ENCODE measurements at regions not wholly inside any gene's neighbourhood (a gene's known extent, or its start where the extent isn't known, plus 50 kb on each side); places are given as distances from the start of the nearest gene placed in this dataset.
"Not testable (repeated sequence)": the region's sequence is repeated elsewhere in the genome, so short reads cannot be mapped to it uniquely, and the experiment has no call there.

DNA sequence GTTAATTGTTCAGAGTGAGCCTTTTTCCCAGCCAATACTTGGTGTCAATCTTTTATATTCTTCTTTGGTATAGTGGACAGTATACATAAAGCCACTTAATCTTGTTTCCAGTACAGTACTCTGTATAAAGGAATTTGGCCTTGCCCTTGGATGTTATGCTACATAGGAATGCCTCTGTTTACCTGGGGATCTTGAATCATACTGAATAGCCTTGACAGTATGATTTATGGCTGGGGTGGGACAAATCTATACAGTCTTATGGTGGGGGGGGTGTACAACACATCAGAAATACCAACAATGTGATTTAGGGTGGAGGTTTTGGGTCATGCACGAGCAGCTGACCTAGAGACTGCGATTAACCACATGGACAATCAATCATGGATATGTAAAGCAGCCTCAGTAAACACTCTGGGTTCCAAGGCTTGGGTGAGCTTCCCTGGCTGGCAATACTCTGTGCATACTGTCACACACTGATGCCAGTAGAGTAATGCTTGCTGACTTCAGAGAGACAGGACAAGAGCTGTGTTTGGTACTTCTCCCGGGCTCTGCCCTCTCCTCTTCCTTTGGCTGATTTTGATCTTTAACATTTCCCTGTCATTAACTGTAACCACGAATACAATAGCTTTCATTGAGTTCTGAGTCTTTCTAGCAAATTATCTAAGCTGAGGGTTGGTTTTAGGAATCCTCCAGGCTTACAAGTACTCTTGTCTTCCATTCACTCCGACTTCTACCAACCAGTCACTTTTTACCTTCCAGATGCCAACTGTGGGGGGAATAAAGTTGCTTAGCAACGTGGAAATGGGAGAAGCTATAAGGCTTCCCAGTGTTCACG is 84.6 kb downstream of the IARS1 start:
- H3K4me2 ChIP-seq (ENCODE audit: low read length): no peak overlapping the region
- no peak overlapping the region for H3K27ac ChIP-seq (ENCODE audit: low read length)
- H3K9me3 ChIP-seq (ENCODE audit: insufficient read depth, low read length): no peaks in the 10 kb centered on the region

DNA sequence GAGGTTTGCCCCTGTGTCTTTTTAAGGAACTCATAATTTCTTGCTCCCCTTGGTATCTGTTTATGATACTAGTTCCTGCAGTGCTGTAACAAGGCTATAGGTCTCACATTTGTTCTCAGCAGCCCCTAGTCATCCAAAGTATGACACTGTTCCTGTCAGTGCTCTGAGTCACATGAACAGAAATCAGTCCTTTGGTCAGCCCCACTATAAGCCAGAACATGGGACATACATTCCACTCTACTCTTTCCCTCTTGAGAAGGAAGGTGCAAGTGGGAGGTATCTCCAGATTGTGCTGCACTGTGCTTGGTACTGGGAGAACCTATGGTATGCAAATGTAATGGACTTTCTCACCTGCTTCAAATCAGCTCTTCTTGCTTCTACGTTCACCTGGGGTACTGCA is 87.0 kb downstream of the IARS1 start:
- Histone ChIP-seq H3K9me3 (ENCODE audit: insufficient read depth, low read length) (no peaks in the 10 kb centered on the region), H3K4me2 (ENCODE audit: low read length) (no peak overlapping the region), H3K27ac (ENCODE audit: low read length) (no peak overlapping the region), H3K9ac (ENCODE audit: low read length) (no peak overlapping the region), H3K36me3 (replicated peaks; ENCODE audit: low read depth, low read length) (peaks cover 38% of the 10 kb centered on the region), H3K79me2 (ENCODE audit: low read length) (no peaks in the 10 kb centered on the region), H2AFZ (ENCODE audit: low read depth, low read length) (no peak overlapping the region), H4K20me1 (ENCODE audit: insufficient read depth, low read length) (no peaks in the 10 kb centered on the region), H3K4me1 (ENCODE audit: low read length) (no peaks in the 10 kb centered on the region), H3K27me3 (ENCODE audit: low read depth, low read length) (no peaks in the 10 kb centered on the region), H3K4me3 (ENCODE audit: low read length) (no peak overlapping the region)
- TF ChIP-seq, protein P1, sequence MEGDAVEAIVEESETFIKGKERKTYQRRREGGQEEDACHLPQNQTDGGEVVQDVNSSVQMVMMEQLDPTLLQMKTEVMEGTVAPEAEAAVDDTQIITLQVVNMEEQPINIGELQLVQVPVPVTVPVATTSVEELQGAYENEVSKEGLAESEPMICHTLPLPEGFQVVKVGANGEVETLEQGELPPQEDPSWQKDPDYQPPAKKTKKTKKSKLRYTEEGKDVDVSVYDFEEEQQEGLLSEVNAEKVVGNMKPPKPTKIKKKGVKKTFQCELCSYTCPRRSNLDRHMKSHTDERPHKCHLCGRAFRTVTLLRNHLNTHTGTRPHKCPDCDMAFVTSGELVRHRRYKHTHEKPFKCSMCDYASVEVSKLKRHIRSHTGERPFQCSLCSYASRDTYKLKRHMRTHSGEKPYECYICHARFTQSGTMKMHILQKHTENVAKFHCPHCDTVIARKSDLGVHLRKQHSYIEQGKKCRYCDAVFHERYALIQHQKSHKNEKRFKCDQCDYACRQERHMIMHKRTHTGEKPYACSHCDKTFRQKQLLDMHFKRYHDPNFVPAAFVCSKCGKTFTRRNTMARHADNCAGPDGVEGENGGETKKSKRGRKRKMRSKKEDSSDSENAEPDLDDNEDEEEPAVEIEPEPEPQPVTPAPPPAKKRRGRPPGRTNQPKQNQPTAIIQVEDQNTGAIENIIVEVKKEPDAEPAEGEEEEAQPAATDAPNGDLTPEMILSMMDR (IDR thresholded peaks at IDR 0.05; ENCODE audit: low read depth, low read length): no peak
- no peak for TF ChIP-seq EZH2phosphoT487 (IDR thresholded peaks at IDR 0.05; ENCODE audit: low read depth)

More for the DNA sequence above, 84.6 kb downstream of the IARS1 start:
- H4K20me1 ChIP-seq (ENCODE audit: insufficient read depth, low read length): no peaks in the 10 kb centered on the region
- H3K4me1 ChIP-seq (ENCODE audit: low read length): no peaks in the 10 kb centered on the region
- H3K27me3 ChIP-seq (ENCODE audit: low read depth, low read length): no peaks in the 10 kb centered on the region
- peaks cover 58% of the 10 kb centered on the region for H3K36me3 ChIP-seq (replicated peaks; ENCODE audit: low read depth, low read length)
- no peak overlapping the region for H2AFZ ChIP-seq (ENCODE audit: low read depth, low read length)
- no peak overlapping the region for H3K9ac ChIP-seq (ENCODE audit: low read length)
- H3K4me3 ChIP-seq (ENCODE audit: low read length): no peak overlapping the region
- peaks cover 4% of the 10 kb centered on the region; the same call in 1 of the 2 replicates for H3K79me2 ChIP-seq (ENCODE audit: low read length)
- TF ChIP-seq, protein P1 (IDR thresholded peaks at IDR 0.05; ENCODE audit: low read depth, low read length): no peak
- TF ChIP-seq EZH2phosphoT487 (IDR thresholded peaks at IDR 0.05; ENCODE audit: low read depth): no peak

DNA sequence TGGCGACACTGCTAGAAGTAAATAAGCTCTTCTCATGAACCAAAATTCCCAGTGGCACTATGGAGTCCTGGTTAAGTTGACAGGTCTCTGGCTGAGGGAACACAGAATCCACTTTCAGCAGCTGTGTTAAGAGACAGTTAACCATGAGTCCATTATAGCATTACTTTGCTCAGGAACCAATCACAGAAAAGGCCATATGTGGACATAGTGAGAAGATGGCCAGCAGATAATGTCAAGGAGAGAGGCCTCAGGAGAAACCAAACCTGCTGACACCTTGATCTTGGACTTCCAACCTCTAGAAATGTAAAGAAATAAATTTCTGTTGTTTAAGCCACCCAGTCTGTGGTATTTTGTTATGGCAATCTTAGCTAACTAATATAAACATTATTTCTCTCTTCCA is 88.7 kb upstream of the SPTLC1 start:
- not testable (repeated sequence) for H4K20me1 ChIP-seq (ENCODE audit: insufficient read depth, low read length); H3K9ac ChIP-seq (ENCODE audit: low read length); H3K79me2 ChIP-seq (ENCODE audit: low read length); H3K4me3 ChIP-seq (ENCODE audit: low read length); H3K4me2 ChIP-seq (ENCODE audit: low read length); H3K9me3 ChIP-seq (ENCODE audit: insufficient read depth, low read length); H3K4me1 ChIP-seq (ENCODE audit: low read length); H3K27ac ChIP-seq (ENCODE audit: low read length); H3K27me3 ChIP-seq (ENCODE audit: low read depth, low read length); H2AFZ ChIP-seq (ENCODE audit: low read depth, low read length)
- H3K36me3 ChIP-seq (replicated peaks; ENCODE audit: low read depth, low read length): peaks cover 12% of the 10 kb centered on the region

DNA sequence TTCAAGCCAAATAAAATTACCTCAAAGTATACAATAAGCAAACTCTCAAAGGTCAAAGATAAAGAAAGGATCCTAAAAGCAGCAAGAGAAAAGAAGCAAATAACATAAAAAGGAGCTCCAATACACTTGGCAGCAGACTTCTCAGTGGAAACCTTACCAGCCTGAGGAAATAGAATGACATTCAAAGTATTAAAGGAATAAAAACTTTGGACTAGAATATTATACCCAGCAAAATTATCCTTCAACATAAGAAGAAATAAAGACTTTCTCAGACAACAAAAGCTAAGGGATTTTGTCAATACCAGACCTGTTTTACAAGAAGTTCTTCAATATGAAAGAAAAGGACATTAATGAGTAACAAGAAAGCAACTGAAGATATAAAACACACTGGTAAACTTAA is 83.0 kb upstream of the SPTLC1 start:
- H3K79me2 ChIP-seq (ENCODE audit: low read length); H3K4me1 ChIP-seq (ENCODE audit: low read length); H3K27me3 ChIP-seq (ENCODE audit: low read depth, low read length); H3K9me3 ChIP-seq (ENCODE audit: insufficient read depth, low read length); H2AFZ ChIP-seq (ENCODE audit: low read depth, low read length); H4K20me1 ChIP-seq (ENCODE audit: insufficient read depth, low read length); H3K4me3 ChIP-seq (ENCODE audit: low read length); H3K9ac ChIP-seq (ENCODE audit: low read length); H3K36me3 ChIP-seq (replicated peaks; ENCODE audit: low read depth, low read length); H3K27ac ChIP-seq (ENCODE audit: low read length); H3K4me2 ChIP-seq (ENCODE audit: low read length): not testable (repeated sequence)

DNA sequence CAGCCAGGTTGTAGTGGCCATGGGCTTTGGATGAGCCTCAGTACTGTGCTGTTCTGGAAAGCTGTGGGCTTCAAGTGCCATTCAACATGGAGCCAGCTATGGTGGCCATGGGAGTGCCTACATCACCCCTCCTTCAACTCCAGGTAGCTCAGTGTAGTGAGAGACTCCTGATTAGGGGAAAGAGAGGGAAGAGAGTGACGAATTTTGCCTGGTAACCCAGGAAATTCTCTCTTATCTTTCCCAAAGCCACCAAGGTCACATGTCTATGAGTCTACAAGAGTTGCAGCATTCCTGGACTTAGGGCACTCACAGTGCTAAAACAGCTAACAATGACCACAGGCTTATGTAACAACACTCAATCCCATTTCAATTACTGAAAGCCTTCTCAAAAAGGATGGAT is 81.7 kb upstream of the SPTLC1 start:
- Histone ChIP-seq H3K9me3 (ENCODE audit: insufficient read depth, low read length) (no peaks in the 10 kb centered on the region), H3K27me3 (ENCODE audit: low read depth, low read length) (no peaks in the 10 kb centered on the region), H3K27ac (ENCODE audit: low read length) (no peak overlapping the region), H2AFZ (ENCODE audit: low read depth, low read length) (no peak overlapping the region), H3K9ac (ENCODE audit: low read length) (no peak overlapping the region), H3K4me3 (ENCODE audit: low read length) (no peak overlapping the region), H4K20me1 (ENCODE audit: insufficient read depth, low read length) (no peaks in the 10 kb centered on the region), H3K79me2 (ENCODE audit: low read length) (no peaks in the 10 kb centered on the region), H3K4me1 (ENCODE audit: low read length) (no peaks in the 10 kb centered on the region), H3K4me2 (ENCODE audit: low read length) (no peak overlapping the region), H3K36me3 (replicated peaks; ENCODE audit: low read depth, low read length) (no peaks in the 10 kb centered on the region)
- TF ChIP-seq EZH2phosphoT487 (IDR thresholded peaks at IDR 0.05; ENCODE audit: low read depth): no peak
- TF ChIP-seq, protein P1 (IDR thresholded peaks at IDR 0.05; ENCODE audit: low read depth, low read length): no peak

All from OCI-LY3 (cell line).